Activated T-cell treated with anti-CD3 and anti-CD28 coated beads for 24 hours (primary cell): ENCODE measurements at regions not wholly inside any gene's neighbourhood (a gene's known extent, or its start where the extent isn't known, plus 50 kb on each side); places are given as distances from the start of the nearest gene placed in this dataset.

ENCODE experiments used
- DNase-seq: peaks from one replicate; pipeline ENCODE4 v3.0.0-alpha.2; 2020; ENCODE audit warnings: low read depth

- DNase-seq, result no peak
These were observed 182.4 kb upstream of the CXXC4 start for GRCh38 chr4:104677116-104677515.

- no peak for DNase-seq
These were observed 187.6 kb upstream of the CXXC4 start for GRCh38 chr4:104682311-104682710.

- no peak for DNase-seq
These were observed 199.0 kb upstream of the CXXC4 start for GRCh38 chr4:104693601-104694201.

GRCh38 chr4:104716584-104716983, 221.9 kb upstream of the CXXC4 start:
- no peak for DNase-seq

- no peak for DNase-seq
These were observed 225.0 kb upstream of the CXXC4 start for GRCh38 chr4:104719539-104720230.

GRCh38 chr4:104722467-104722866, 227.8 kb upstream of the CXXC4 start:
- no peak for DNase-seq

GRCh38 chr4:104726002-104726401, 231.3 kb upstream of the CXXC4 start:
- DNase-seq, result no peak

- no peak for DNase-seq
These were observed 232.9 kb upstream of the CXXC4 start for GRCh38 chr4:104727643-104728042.

- DNase-seq, result no peak
These were observed 233.9 kb upstream of the CXXC4 start for GRCh38 chr4:104728380-104729122.

- DNase-seq, result no peak
These were observed 238.1 kb upstream of the CXXC4 start for GRCh38 chr4:104732766-104733165.

- no peak for DNase-seq
These were observed 240.5 kb upstream of the CXXC4 start for GRCh38 chr4:104735174-104735573.

GRCh38 chr4:104740161-104740560, 245.5 kb upstream of the CXXC4 start:
- no peak for DNase-seq

GRCh38 chr4:104743215-104743653, 248.5 kb upstream of the CXXC4 start:
- no peak for DNase-seq

- DNase-seq, result no peak
These were observed 252.9 kb upstream of the CXXC4 start for GRCh38 chr4:104747635-104748034.

GRCh38 chr4:104749062-104749461, 254.4 kb upstream of the CXXC4 start:
- DNase-seq, result no peak

GRCh38 chr4:104750008-104750407, 255.3 kb upstream of the CXXC4 start:
- DNase-seq, result no peak

GRCh38 chr4:104751468-104751867, 256.8 kb upstream of the CXXC4 start:
- DNase-seq, result no peak

GRCh38 chr4:104752337-104752736, 257.6 kb upstream of the CXXC4 start:
- no peak for DNase-seq

- no peak for DNase-seq
These were observed 262.1 kb upstream of the CXXC4 start for GRCh38 chr4:104756837-104757236.

GRCh38 chr4:104758574-104758973, 263.9 kb upstream of the CXXC4 start:
- no peak for DNase-seq

GRCh38 chr4:104763554-104764222, 269.0 kb upstream of the CXXC4 start:
- DNase-seq, result no peak

- DNase-seq, result no peak
These were observed 272.0 kb upstream of the CXXC4 start for GRCh38 chr4:104766676-104767075.

- DNase-seq, result no peak
These were observed 278.2 kb upstream of the CXXC4 start for GRCh38 chr4:104772849-104773248.
